ENCODE measurements at regions not wholly inside any gene's neighbourhood (a gene's known extent, or its start where the extent isn't known, plus 50 kb on each side); places are given as distances from the start of the nearest gene placed in this dataset.

DNA sequence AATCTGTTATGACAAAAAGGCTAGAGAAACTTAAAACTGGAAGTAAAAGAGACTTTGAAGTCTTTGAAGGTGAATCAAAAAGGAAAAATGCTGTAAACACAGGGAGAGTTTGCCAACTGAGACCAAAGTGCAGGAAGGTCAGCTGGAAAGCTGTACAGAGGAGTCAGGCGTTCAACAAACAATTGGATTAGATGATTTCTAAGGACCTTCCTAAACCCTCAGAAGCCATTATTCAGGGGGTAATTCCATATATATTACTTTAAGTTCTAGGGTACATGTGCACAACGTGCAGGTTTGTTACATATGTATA, 156.8 kb downstream of the ZBTB18 start:
- no peak overlapping the region for H3K4me3 ChIP-seq (ENCODE audit: insufficient read depth in 1 of 2, low read depth in 1 of 2, low read length in 2 of 2)
- H2BK5ac ChIP-seq (ENCODE audit: low read depth, low read length, poor library complexity, severe bottlenecking): no peak overlapping the region
- peaks cover 2% of the 10 kb centered on the region for H3K4me1 ChIP-seq (ENCODE audit: control insufficient read depth, insufficient read depth, low read depth, low read length)
- peaks cover 0 to 14% of the 10 kb centered on the region in 2 experiments for H3K27me3 ChIP-seq (ENCODE audit: control insufficient read depth in 1 of 2, insufficient read depth in 1 of 2, low read length in 2 of 2)
- H2BK15ac ChIP-seq (ENCODE audit: low read depth, poor library complexity, severe bottlenecking): no peak overlapping the region
- H3K4ac ChIP-seq (ENCODE audit: low read depth in 1 of 2, low read length in 2 of 2): no peak overlapping the region
- no peak for DNase-seq
- H4K91ac ChIP-seq (ENCODE audit: low read length): no peak overlapping the region
- no peak overlapping the region for H2BK12ac ChIP-seq (ENCODE audit: low read length in 2 of 2)
- H3K14ac ChIP-seq (ENCODE audit: low read length in 2 of 2): no peak overlapping the region
- H3K4me2 ChIP-seq (ENCODE audit: low read length, poor library complexity, severe bottlenecking): no peak overlapping the region
- no peak overlapping the region for H2AFZ ChIP-seq (ENCODE audit: low read depth, low read length)
- no peak overlapping the region for H3K27ac ChIP-seq (ENCODE audit: low read length, poor library complexity, severe bottlenecking)
- H3K79me1 ChIP-seq (replicated peaks; ENCODE audit: low read length, poor library complexity, severe bottlenecking): no peaks in the 10 kb centered on the region
- H3K9me3 ChIP-seq (ENCODE audit: control insufficient read depth, low read length): no peaks in the 10 kb centered on the region
- H2BK120ac ChIP-seq (ENCODE audit: low read depth, low read length): no peak overlapping the region
- H4K8ac ChIP-seq (ENCODE audit: low read length): no peak overlapping the region
- no peak overlapping the region for H3K9ac ChIP-seq (ENCODE audit: low read length)
- WGBS: 80% methylated on average over 2 of the region's 2 CpGs
- H3K36me3 ChIP-seq (ENCODE audit: control insufficient read depth in 1 of 2, insufficient read depth in 2 of 2, low read depth in 1 of 2, low read length in 2 of 2): no peaks in the 10 kb centered on the region
- H3K18ac ChIP-seq (ENCODE audit: low read depth in 1 of 2, low read length in 2 of 2): no peak overlapping the region
- no peak overlapping the region for H2AK5ac ChIP-seq (ENCODE audit: low read length, severe bottlenecking)
- H3K23ac ChIP-seq (ENCODE audit: low read length in 2 of 2): no peak overlapping the region

DNA sequence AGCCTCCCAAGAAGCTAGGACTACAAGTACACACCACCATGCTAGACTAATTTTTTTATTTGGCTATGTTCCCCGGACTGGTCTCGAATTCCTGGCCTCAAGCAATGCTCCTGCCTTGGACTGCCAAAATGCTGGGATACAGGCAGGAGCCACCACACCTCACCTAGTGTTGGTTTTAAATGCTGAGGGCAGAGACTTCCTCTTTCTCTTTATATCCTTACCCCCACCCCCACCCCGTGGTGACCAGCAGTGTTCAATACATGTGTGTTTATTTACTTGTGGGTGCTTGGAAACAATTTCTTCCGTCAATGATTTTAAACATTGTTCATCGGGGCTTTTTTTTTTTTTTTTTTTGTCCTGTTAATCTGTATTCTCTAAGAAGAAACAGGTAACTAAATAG, 158.9 kb downstream of the ZBTB18 start:
- peak; percentile 15 for DNase-seq
- Histone ChIP-seq H3K27me3 (ENCODE audit: control insufficient read depth in 1 of 2, insufficient read depth in 1 of 2, low read length in 2 of 2) (peaks cover 0 to 4% of the 10 kb centered on the region in 2 experiments), H2BK15ac (ENCODE audit: low read depth, poor library complexity, severe bottlenecking) (no peak overlapping the region), H3K4me2 (ENCODE audit: low read length, poor library complexity, severe bottlenecking) (no peak overlapping the region), H3K4me1 (ENCODE audit: control insufficient read depth, insufficient read depth, low read depth, low read length) (peaks cover 9% of the 10 kb centered on the region), H3K9me3 (ENCODE audit: control insufficient read depth, low read length) (no peaks in the 10 kb centered on the region), H2AK5ac (ENCODE audit: low read length, severe bottlenecking) (no peak overlapping the region), H3K4ac (ENCODE audit: low read depth in 1 of 2, low read length in 2 of 2) (no peak overlapping the region), H2BK5ac (ENCODE audit: low read depth, low read length, poor library complexity, severe bottlenecking) (no peak overlapping the region), H3K79me1 (replicated peaks; ENCODE audit: low read length, poor library complexity, severe bottlenecking) (no peaks in the 10 kb centered on the region), H3K14ac (ENCODE audit: low read length in 2 of 2) (no peak overlapping the region), H4K91ac (ENCODE audit: low read length) (no peak overlapping the region), H3K23ac (ENCODE audit: low read length in 2 of 2) (no peak overlapping the region), H3K27ac (ENCODE audit: low read length, poor library complexity, severe bottlenecking) (no peak overlapping the region), H3K36me3 (ENCODE audit: control insufficient read depth in 1 of 2, insufficient read depth in 2 of 2, low read depth in 1 of 2, low read length in 2 of 2) (no peaks in the 10 kb centered on the region), H4K8ac (ENCODE audit: low read length) (no peak overlapping the region), H2BK12ac (ENCODE audit: low read length in 2 of 2) (no peak overlapping the region), H3K4me3 (ENCODE audit: insufficient read depth in 1 of 2, low read depth in 1 of 2, low read length in 2 of 2) (no peak overlapping the region), H3K9ac (ENCODE audit: low read length) (no peak overlapping the region), H2BK120ac (ENCODE audit: low read depth, low read length) (no peak overlapping the region), H3K18ac (ENCODE audit: low read depth in 1 of 2, low read length in 2 of 2) (no peak overlapping the region), H2AFZ (ENCODE audit: low read depth, low read length) (no peak overlapping the region)
- WGBS: 77% methylated on average over 2 of the region's 5 CpGs

DNA sequence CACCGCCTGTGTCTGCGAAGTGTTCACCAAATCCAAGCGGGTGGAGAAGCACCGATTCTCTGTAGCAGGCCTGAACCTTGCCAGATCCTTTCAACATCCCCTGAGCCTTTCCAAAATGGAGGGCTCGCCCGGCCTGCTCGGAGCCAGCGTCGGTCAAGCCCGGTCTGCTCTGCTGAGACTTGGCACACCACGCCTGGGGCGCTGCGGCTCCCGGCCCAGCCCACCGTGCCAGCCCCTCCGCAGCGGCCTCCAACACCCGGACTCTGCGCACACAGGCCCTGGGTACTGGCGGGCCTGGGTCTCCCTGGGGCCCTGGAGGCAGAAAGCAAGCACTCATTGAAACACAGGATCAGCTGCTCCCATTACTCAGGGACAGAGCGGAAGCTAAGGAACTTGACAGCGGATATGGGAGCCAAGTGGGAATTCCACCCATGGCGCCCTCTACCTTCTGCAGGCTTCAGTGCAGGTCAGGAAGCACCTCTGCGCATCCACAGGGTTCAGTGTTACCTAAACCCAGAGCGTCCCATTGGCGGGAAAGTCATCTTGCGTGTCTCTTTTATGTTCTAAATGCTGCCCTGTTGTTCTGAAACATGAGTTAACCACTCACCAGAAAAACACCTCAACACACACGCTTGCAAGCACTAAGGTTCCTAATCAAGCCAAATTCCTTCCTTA, 159.9 kb downstream of the ZBTB18 start:
- no peaks in the 10 kb centered on the region for H3K9me3 ChIP-seq (ENCODE audit: control insufficient read depth, low read length)
- H3K4me3 ChIP-seq (ENCODE audit: insufficient read depth in 1 of 2, low read depth in 1 of 2, low read length in 2 of 2): no peak overlapping the region
- H3K36me3 ChIP-seq (ENCODE audit: control insufficient read depth in 1 of 2, insufficient read depth in 2 of 2, low read depth in 1 of 2, low read length in 2 of 2): no peaks in the 10 kb centered on the region
- no peak for DNase-seq
- H2BK12ac ChIP-seq (ENCODE audit: low read length in 2 of 2): no peak overlapping the region
- no peak overlapping the region for H2AFZ ChIP-seq (ENCODE audit: low read depth, low read length)
- H4K8ac ChIP-seq (ENCODE audit: low read length): no peak overlapping the region
- H3K4ac ChIP-seq (ENCODE audit: low read depth in 1 of 2, low read length in 2 of 2): no peak overlapping the region
- no peak overlapping the region for H3K23ac ChIP-seq (ENCODE audit: low read length in 2 of 2)
- no peak overlapping the region for H3K9ac ChIP-seq (ENCODE audit: low read length)
- H3K4me2 ChIP-seq (ENCODE audit: low read length, poor library complexity, severe bottlenecking): no peak overlapping the region
- H3K79me1 ChIP-seq (replicated peaks; ENCODE audit: low read length, poor library complexity, severe bottlenecking): no peaks in the 10 kb centered on the region
- peaks cover 0 to 4% of the 10 kb centered on the region in 2 experiments for H3K27me3 ChIP-seq (ENCODE audit: control insufficient read depth in 1 of 2, insufficient read depth in 1 of 2, low read length in 2 of 2)
- no peak overlapping the region for H3K27ac ChIP-seq (ENCODE audit: low read length, poor library complexity, severe bottlenecking)
- H2BK120ac ChIP-seq (ENCODE audit: low read depth, low read length): no peak overlapping the region
- peaks cover 9% of the 10 kb centered on the region for H3K4me1 ChIP-seq (ENCODE audit: control insufficient read depth, insufficient read depth, low read depth, low read length)
- no peak overlapping the region for H2AK5ac ChIP-seq (ENCODE audit: low read length, severe bottlenecking)
- H4K91ac ChIP-seq (ENCODE audit: low read length): no peak overlapping the region
- H3K18ac ChIP-seq (ENCODE audit: low read depth in 1 of 2, low read length in 2 of 2): no peak overlapping the region
- H3K14ac ChIP-seq (ENCODE audit: low read length in 2 of 2): no peak overlapping the region
- no peak overlapping the region for H2BK5ac ChIP-seq (ENCODE audit: low read depth, low read length, poor library complexity, severe bottlenecking)
- no peak overlapping the region for H2BK15ac ChIP-seq (ENCODE audit: low read depth, poor library complexity, severe bottlenecking)
- WGBS: 88% methylated on average over 27 of the region's 28 CpGs

DNA sequence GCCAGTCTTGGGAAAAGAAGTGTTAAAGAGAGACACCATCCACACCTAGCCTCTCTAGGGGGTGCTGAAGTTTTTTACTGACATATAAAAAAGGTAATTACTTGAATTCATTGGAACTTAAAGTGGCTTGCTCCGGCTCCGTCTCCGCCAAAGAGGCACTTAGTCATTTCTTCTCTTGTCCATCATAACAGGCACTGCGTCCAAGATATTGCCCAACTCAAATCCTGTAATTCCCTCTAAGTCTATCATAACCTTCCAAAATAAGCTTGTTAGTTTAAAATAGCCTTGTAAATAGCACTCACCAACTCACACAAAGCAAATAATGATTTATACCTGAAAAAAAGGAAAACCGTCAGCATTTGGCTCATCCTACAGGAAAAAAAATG, 160.5 kb downstream of the ZBTB18 start:
- Histone ChIP-seq H3K18ac (ENCODE audit: low read depth in 1 of 2, low read length in 2 of 2) (no peak overlapping the region), H3K79me1 (replicated peaks; ENCODE audit: low read length, poor library complexity, severe bottlenecking) (no peaks in the 10 kb centered on the region), H3K4me1 (ENCODE audit: control insufficient read depth, insufficient read depth, low read depth, low read length) (peaks cover 9% of the 10 kb centered on the region), H2AK5ac (ENCODE audit: low read length, severe bottlenecking) (no peak overlapping the region), H3K4ac (ENCODE audit: low read depth in 1 of 2, low read length in 2 of 2) (no peak overlapping the region), H3K27ac (ENCODE audit: low read length, poor library complexity, severe bottlenecking) (no peak overlapping the region), H2AFZ (ENCODE audit: low read depth, low read length) (no peak overlapping the region), H3K9me3 (ENCODE audit: control insufficient read depth, low read length) (no peaks in the 10 kb centered on the region), H3K4me2 (ENCODE audit: low read length, poor library complexity, severe bottlenecking) (no peak overlapping the region), H3K9ac (ENCODE audit: low read length) (no peak overlapping the region), H4K8ac (ENCODE audit: low read length) (no peak overlapping the region), H2BK15ac (ENCODE audit: low read depth, poor library complexity, severe bottlenecking) (no peak overlapping the region), H3K23ac (ENCODE audit: low read length in 2 of 2) (no peak overlapping the region), H2BK5ac (ENCODE audit: low read depth, low read length, poor library complexity, severe bottlenecking) (no peak overlapping the region), H4K91ac (ENCODE audit: low read length) (no peak overlapping the region), H3K36me3 (ENCODE audit: control insufficient read depth in 1 of 2, insufficient read depth in 2 of 2, low read depth in 1 of 2, low read length in 2 of 2) (no peaks in the 10 kb centered on the region), H3K14ac (ENCODE audit: low read length in 2 of 2) (no peak overlapping the region), H2BK12ac (ENCODE audit: low read length in 2 of 2) (no peak overlapping the region), H3K4me3 (ENCODE audit: insufficient read depth in 1 of 2, low read depth in 1 of 2, low read length in 2 of 2) (no peak overlapping the region), H2BK120ac (ENCODE audit: low read depth, low read length) (no peak overlapping the region), H3K27me3 (ENCODE audit: control insufficient read depth in 1 of 2, insufficient read depth in 1 of 2, low read length in 2 of 2) (peaks cover 0 to 4% of the 10 kb centered on the region in 2 experiments)
- 96% methylated on average over 4 of the region's 5 CpGs for WGBS
- no peak for DNase-seq

All from mesenchymal stem cell (in vitro differentiated cells and primary cell).